ENCODE measurements at regions not wholly inside any gene's neighbourhood (a gene's known extent, or its start where the extent isn't known, plus 50 kb on each side); places are given as distances from the start of the nearest gene placed in this dataset.
"Not testable (repeated sequence)": the region's sequence is repeated elsewhere in the genome, so short reads cannot be mapped to it uniquely, and the experiment has no call there.

- no peak for DNase-seq (ENCODE audit: low read depth in 2 of 2, low spot score in 1 of 2)
Observed at GRCh38 chr9:38257626-38258215, 134.8 kb upstream of the ALDH1B1 start.

- no peak for DNase-seq (ENCODE audit: low read depth in 2 of 2, low spot score in 1 of 2)
Observed at GRCh38 chr9:38256461-38256860, 136.0 kb upstream of the ALDH1B1 start.

GRCh38 chr9:38255599-38255998 lies 136.9 kb upstream of the ALDH1B1 start:
- DNase-seq (ENCODE audit: low read depth in 2 of 2, low spot score in 1 of 2) = no peak

GRCh38 chr9:38254756-38255155 lies 137.7 kb upstream of the ALDH1B1 start:
- no peak for DNase-seq (ENCODE audit: low read depth in 2 of 2, low spot score in 1 of 2)

GRCh38 chr9:38254151-38254550 lies 138.4 kb upstream of the ALDH1B1 start:
- no peak for DNase-seq (ENCODE audit: low read depth in 2 of 2, low spot score in 1 of 2)

GRCh38 chr9:38253200-38253599 lies 139.3 kb upstream of the ALDH1B1 start:
- DNase-seq (ENCODE audit: low read depth in 2 of 2, low spot score in 1 of 2) = no peak

- no peak for DNase-seq (ENCODE audit: low read depth in 2 of 2, low spot score in 1 of 2)
Observed at GRCh38 chr9:38251036-38251860, 141.3 kb upstream of the ALDH1B1 start.

- DNase-seq (ENCODE audit: low read depth in 2 of 2, low spot score in 1 of 2) = no peak
Observed at GRCh38 chr9:38250279-38251035, 142.0 kb upstream of the ALDH1B1 start.

GRCh38 chr9:38249587-38250210 lies 142.8 kb upstream of the ALDH1B1 start:
- DNase-seq (ENCODE audit: low read depth in 2 of 2, low spot score in 1 of 2) = no peak

- DNase-seq (ENCODE audit: low read depth in 2 of 2, low spot score in 1 of 2) = no peak
Observed at GRCh38 chr9:38249049-38249448, 143.5 kb upstream of the ALDH1B1 start.

GRCh38 chr9:38246833-38247232 lies 145.7 kb upstream of the ALDH1B1 start:
- no peak for DNase-seq (ENCODE audit: low read depth in 2 of 2, low spot score in 1 of 2)

GRCh38 chr9:38244971-38245370 lies 147.5 kb upstream of the ALDH1B1 start:
- no peak for DNase-seq (ENCODE audit: low read depth in 2 of 2, low spot score in 1 of 2)

- no peak for DNase-seq (ENCODE audit: low read depth in 2 of 2, low spot score in 1 of 2)
Observed at GRCh38 chr9:38243993-38244392, 148.5 kb upstream of the ALDH1B1 start.

GRCh38 chr9:38242151-38242550 lies 150.4 kb upstream of the ALDH1B1 start:
- not testable (repeated sequence) for DNase-seq (ENCODE audit: low read depth in 2 of 2, low spot score in 1 of 2)

GRCh38 chr9:38240051-38240450 lies 152.5 kb upstream of the ALDH1B1 start:
- DNase-seq (ENCODE audit: low read depth in 2 of 2, low spot score in 1 of 2) = no peak

- no peak for DNase-seq (ENCODE audit: low read depth in 2 of 2, low spot score in 1 of 2)
Observed at GRCh38 chr9:38235244-38235643, 157.3 kb upstream of the ALDH1B1 start.

GRCh38 chr9:38234479-38235170 lies 157.9 kb upstream of the ALDH1B1 start:
- no peak for DNase-seq (ENCODE audit: low read depth in 2 of 2, low spot score in 1 of 2)

- no peak for DNase-seq (ENCODE audit: low read depth in 2 of 2, low spot score in 1 of 2)
Observed at GRCh38 chr9:38233796-38234355, 158.6 kb upstream of the ALDH1B1 start.

- DNase-seq (ENCODE audit: low read depth in 2 of 2, low spot score in 1 of 2) = no peak
Observed at GRCh38 chr9:38233343-38233742, 159.2 kb upstream of the ALDH1B1 start.

- no peak for DNase-seq (ENCODE audit: low read depth in 2 of 2, low spot score in 1 of 2)
Observed at GRCh38 chr9:38232895-38233294, 159.6 kb upstream of the ALDH1B1 start.
